GM12873 (cell line): ENCODE measurements at regions not wholly inside any gene's neighbourhood (a gene's known extent, or its start where the extent isn't known, plus 50 kb on each side); places are given as distances from the start of the nearest gene placed in this dataset.

ENCODE experiments used
- CTCF ChIP-seq: IDR thresholded peaks from 2 replicates; pipeline ENCODE4 v1.5.1; 2012; ENCODE audit warnings: low read depth, mild to moderate bottlenecking, moderate library complexity, low read length, control low read depth; ENCODE audit not compliant: insufficient read depth; ENCODE audit errors: missing control alignments

GRCh38 chr9:95766906-95767305, 108.6 kb upstream of the ERCC6L2 start:
- no peak for TF ChIP-seq CTCF

GRCh38 chr9:95764533-95765319, 110.8 kb upstream of the ERCC6L2 start:
- TF ChIP-seq CTCF, result no peak

DNA sequence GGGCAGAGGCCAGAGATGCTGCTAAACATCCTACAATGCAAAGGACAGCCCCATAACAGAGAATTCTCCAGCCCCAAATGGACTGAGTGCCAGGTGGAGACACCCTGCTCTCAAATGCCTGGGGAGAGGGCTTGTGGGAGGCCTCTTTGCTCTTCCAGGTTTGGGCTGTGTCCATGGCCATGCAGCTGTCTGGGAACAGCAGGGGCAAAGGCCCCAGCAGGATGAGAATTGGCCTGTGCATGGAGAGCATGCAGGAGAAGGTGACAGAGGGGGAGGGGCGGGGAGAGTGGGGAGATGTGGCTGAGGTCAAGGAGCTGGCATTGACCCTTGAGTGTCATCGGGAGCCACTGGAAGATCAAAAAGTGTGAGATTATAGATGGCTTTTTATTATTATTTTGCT, 111.5 kb upstream of the ERCC6L2 start:
- no peak for TF ChIP-seq CTCF

DNA sequence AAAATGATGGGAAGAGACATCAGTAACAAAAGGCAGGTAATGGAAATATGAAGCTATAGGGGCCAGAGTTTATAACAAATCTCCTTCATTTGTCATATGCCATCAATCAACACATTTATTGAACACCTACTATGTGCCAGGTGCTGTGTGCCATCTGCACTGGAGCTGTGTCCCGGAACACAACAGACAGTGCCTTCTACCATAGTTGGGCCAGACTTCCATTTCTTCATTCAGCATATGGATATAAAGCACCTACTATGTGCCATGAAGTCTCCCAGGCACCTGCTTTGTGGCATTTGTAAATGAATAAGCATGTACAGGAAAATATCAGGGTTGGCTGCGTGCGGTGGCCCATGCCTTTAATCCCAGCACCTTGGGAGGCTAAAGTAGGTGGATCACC, 112.5 kb upstream of the ERCC6L2 start:
- no peak for TF ChIP-seq CTCF

- no peak for TF ChIP-seq CTCF
Observed at GRCh38 chr9:95762322-95762721, 113.2 kb upstream of the ERCC6L2 start.

- no peak for TF ChIP-seq CTCF
Observed at GRCh38 chr9:95760791-95761190, 114.7 kb upstream of the ERCC6L2 start.

DNA sequence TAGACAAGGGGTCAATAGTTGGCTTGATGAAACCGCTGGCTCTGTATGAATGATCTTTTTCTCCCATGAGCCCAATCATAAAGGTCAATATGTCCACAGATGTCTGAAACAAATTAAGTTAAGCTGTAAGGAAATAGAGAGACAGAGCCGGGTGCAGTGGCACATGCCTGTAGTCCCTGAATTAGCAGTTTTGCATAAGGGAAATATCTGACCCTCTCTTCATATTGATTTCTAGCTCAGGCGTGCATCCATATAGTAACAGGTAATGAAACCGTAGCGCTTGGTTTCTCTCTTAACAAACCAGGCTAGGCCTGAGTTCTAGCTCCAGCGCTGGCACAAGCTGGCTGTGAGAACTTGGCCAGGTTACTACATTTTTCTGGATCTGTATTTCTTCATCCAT, 118.1 kb upstream of the ERCC6L2 start:
- TF ChIP-seq CTCF, result no peak
